GM23338 (cell line): ENCODE measurements at regions not wholly inside any gene's neighbourhood (a gene's known extent, or its start where the extent isn't known, plus 50 kb on each side); places are given as distances from the start of the nearest gene placed in this dataset.
A peak's percentile ranks its signal among the peaks of the same experiment; 100 is the strongest.

ENCODE experiments used
- ATAC-seq: fragments of 200-7000 bp; cut with Tn5 transposase; 3 replicates; pipeline ENCODE4 v1.9.1; 2020
- DNase-seq: peaks from one replicate; pipeline ENCODE4 v3.0.0-alpha.2; 2015; ENCODE audit warnings: low spot score
- H2AFZ ChIP-seq: fragments of 200-600 bp; sonication (generic); 2 replicates; pipeline ENCODE4 v1.8.0; 2016; ENCODE audit warnings: antibody characterized with exemption, mild to moderate bottlenecking, moderate library complexity
- H3F3A ChIP-seq: fragments of 200-600 bp; sonication (generic); replicated peaks from 2 replicates; pipeline ENCODE4 v1.8.0; 2017; ENCODE audit warnings: antibody characterized with exemption, mixed run types, low read depth
- H3K27ac ChIP-seq: fragments of 200-600 bp; sonication (generic); 2 replicates; pipeline ENCODE4 v1.6.1; 2016; ENCODE audit warnings: low read depth
- H3K27me3 ChIP-seq: fragments of 200-600 bp; sonication (generic); 2 replicates; pipeline ENCODE4 v1.8.0; 2016; ENCODE audit warnings: mild to moderate bottlenecking, mixed run types, moderate library complexity; ENCODE audit not compliant: insufficient read depth
- H3K36me3 ChIP-seq: fragments of 200-600 bp; sonication (generic); 2 replicates; pipeline ENCODE4 v1.8.0; 2016; ENCODE audit warnings: mild to moderate bottlenecking; ENCODE audit not compliant: insufficient read depth
- H3K4me1 ChIP-seq: fragments of 200-600 bp; sonication (generic); 2 replicates; pipeline ENCODE4 v1.8.0; 2016; ENCODE audit warnings: mild to moderate bottlenecking, moderate library complexity; ENCODE audit not compliant: insufficient read depth
- H3K4me2 ChIP-seq: fragments of 200-600 bp; sonication (generic); 2 replicates; pipeline ENCODE4 v1.7.1; 2017; ENCODE audit warnings: mixed run types
- H3K4me3 ChIP-seq: fragments of 200-600 bp; sonication (generic); 2 replicates; pipeline ENCODE4 v1.6.1; 2016; ENCODE audit warnings: mixed run types
- H3K79me2 ChIP-seq: fragments of 200-600 bp; sonication (generic); replicated peaks from 2 replicates; pipeline ENCODE4 v1.8.0; 2017; ENCODE audit warnings: mild to moderate bottlenecking; ENCODE audit not compliant: insufficient read depth
- H3K9me2 ChIP-seq: fragments of 200-600 bp; sonication (generic); 2 replicates; pipeline ENCODE4 v1.8.0; 2017; ENCODE audit not compliant: insufficient read depth
- H4K20me1 ChIP-seq: fragments of 200-600 bp; sonication (generic); replicated peaks from 2 replicates; pipeline ENCODE4 v1.8.0; 2017; ENCODE audit warnings: mild to moderate bottlenecking; ENCODE audit not compliant: insufficient read depth
- H3K27ac Mint-ChIP-seq: 2 replicates; pipeline ENCODE4 v1.8.0; 2020; ENCODE audit warnings: inconsistent platforms, mild to moderate bottlenecking, moderate library complexity, mixed read lengths
- H3K27me3 Mint-ChIP-seq: 3 replicates; pipeline ENCODE4 v1.8.0; 2022; ENCODE audit warnings: low read depth, mild to moderate bottlenecking, moderate library complexity, mixed read lengths, inconsistent platforms; ENCODE audit not compliant: insufficient read depth, poor library complexity
- H3K36me3 Mint-ChIP-seq: 3 replicates; pipeline ENCODE4 v1.8.0; 2021; ENCODE audit warnings: low read depth, mild to moderate bottlenecking, inconsistent platforms, moderate library complexity, mixed read lengths
- H3K4me1 Mint-ChIP-seq: 3 replicates; pipeline ENCODE4 v1.8.0; 2020; ENCODE audit warnings: mild to moderate bottlenecking, inconsistent platforms, mixed read lengths
- H3K4me3 Mint-ChIP-seq: 3 replicates; pipeline ENCODE4 v1.8.0; 2021; ENCODE audit warnings: moderate library complexity, mild to moderate bottlenecking, inconsistent platforms, mixed read lengths
- H3K9me3 Mint-ChIP-seq: 3 replicates; pipeline ENCODE4 v1.8.0; 2020; ENCODE audit warnings: moderate library complexity, mild to moderate bottlenecking, inconsistent platforms, mixed read lengths
- CREB1 ChIP-seq: fragments of 250-450 bp; sonication (Bioruptor Pico); IDR thresholded peaks from 2 replicates; pipeline ENCODE4 v1.5.0; 2020; ENCODE audit warnings: low read depth, mild to moderate bottlenecking, moderate library complexity
- EZH2 ChIP-seq: fragments of 200-600 bp; sonication (generic); IDR thresholded peaks from one replicate; pipeline ENCODE4 v1.8.0; 2017; ENCODE audit warnings: antibody characterized with exemption, mild to moderate bottlenecking, low read depth; ENCODE audit not compliant: unreplicated experiment
- EZH2phosphoT487 ChIP-seq: fragments of 200-600 bp; sonication (generic); IDR thresholded peaks from one replicate; pipeline ENCODE4 v1.8.1; 2018; ENCODE audit warnings: antibody characterized with exemption; ENCODE audit not compliant: unreplicated experiment
- JUNB ChIP-seq: IDR thresholded peaks from one replicate; pipeline ENCODE4 v1.6.1; 2016; ENCODE audit warnings: antibody characterized with exemption; ENCODE audit not compliant: unreplicated experiment
- NANOG ChIP-seq: IDR thresholded peaks from 2 replicates; pipeline ENCODE4 v1.6.1; 2016; ENCODE audit warnings: antibody characterized with exemption, borderline replicate concordance
- POLR2AphosphoS5 ChIP-seq: IDR thresholded peaks from 2 replicates; pipeline ENCODE4 v1.6.1; 2016; ENCODE audit warnings: antibody characterized with exemption, low read depth
- STAT1 ChIP-seq: IDR thresholded peaks from one replicate; pipeline ENCODE4 v1.6.1; 2016; ENCODE audit warnings: antibody characterized with exemption; ENCODE audit not compliant: unreplicated experiment
- ZNF114 ChIP-seq: fragments of 250-450 bp; sonication (Bioruptor Pico); IDR thresholded peaks from 2 replicates; pipeline ENCODE4 v1.5.0; 2020; ENCODE audit warnings: mild to moderate bottlenecking, moderate library complexity
- ZNF331 ChIP-seq: fragments of 250-450 bp; sonication (Bioruptor Pico); IDR thresholded peaks from 2 replicates; pipeline ENCODE4 v1.5.0; 2020; ENCODE audit warnings: low read depth, mild to moderate bottlenecking, moderate library complexity
- TF ChIP-seq, protein P1 (sequence below): fragments of 250-450 bp; sonication (Bioruptor Pico); IDR thresholded peaks from 2 replicates; pipeline ENCODE4 v1.5.0; 2020; ENCODE audit warnings: mild to moderate bottlenecking, moderate library complexity
- TF ChIP-seq, protein P2 (sequence below): IDR thresholded peaks from one replicate; pipeline ENCODE4 v1.6.1; 2018; ENCODE audit warnings: antibody characterized with exemption; ENCODE audit not compliant: unreplicated experiment
- TF ChIP-seq, protein P3 (sequence below), 2 experiments: fragments of 200-600 bp in 1 of 2; sonication (generic) in 1 of 2; conservative IDR thresholded peaks; 2 replicates each; pipeline versions ENCODE4 v1.5.1 to v1.6.1; 2016 to 2017; ENCODE audit warnings: antibody characterized with exemption in 2 of 2, low read depth in 2 of 2, mild to moderate bottlenecking in 2 of 2, moderate library complexity in 1 of 2

DNA sequence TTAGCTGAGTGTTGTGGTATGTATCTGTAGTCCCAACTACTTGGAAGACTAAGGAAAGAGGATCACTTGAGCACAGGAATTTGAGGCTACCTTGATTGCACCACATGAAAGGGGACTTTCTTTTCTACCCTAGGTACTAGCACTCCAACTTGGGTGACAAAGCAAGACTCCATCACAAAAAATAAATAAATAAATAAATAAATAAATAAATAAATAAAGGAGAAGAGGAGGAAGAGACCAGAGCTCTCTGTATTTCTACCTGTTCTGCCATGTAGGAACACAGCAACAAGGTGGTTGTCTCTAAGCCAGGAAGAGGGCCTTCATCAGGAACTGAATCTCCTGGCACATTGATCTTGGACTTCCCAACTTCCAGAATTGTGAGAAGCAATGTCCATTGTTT lies 118.6 kb downstream of the HMHB1 start (continued):
- TF ChIP-seq, protein P1, sequence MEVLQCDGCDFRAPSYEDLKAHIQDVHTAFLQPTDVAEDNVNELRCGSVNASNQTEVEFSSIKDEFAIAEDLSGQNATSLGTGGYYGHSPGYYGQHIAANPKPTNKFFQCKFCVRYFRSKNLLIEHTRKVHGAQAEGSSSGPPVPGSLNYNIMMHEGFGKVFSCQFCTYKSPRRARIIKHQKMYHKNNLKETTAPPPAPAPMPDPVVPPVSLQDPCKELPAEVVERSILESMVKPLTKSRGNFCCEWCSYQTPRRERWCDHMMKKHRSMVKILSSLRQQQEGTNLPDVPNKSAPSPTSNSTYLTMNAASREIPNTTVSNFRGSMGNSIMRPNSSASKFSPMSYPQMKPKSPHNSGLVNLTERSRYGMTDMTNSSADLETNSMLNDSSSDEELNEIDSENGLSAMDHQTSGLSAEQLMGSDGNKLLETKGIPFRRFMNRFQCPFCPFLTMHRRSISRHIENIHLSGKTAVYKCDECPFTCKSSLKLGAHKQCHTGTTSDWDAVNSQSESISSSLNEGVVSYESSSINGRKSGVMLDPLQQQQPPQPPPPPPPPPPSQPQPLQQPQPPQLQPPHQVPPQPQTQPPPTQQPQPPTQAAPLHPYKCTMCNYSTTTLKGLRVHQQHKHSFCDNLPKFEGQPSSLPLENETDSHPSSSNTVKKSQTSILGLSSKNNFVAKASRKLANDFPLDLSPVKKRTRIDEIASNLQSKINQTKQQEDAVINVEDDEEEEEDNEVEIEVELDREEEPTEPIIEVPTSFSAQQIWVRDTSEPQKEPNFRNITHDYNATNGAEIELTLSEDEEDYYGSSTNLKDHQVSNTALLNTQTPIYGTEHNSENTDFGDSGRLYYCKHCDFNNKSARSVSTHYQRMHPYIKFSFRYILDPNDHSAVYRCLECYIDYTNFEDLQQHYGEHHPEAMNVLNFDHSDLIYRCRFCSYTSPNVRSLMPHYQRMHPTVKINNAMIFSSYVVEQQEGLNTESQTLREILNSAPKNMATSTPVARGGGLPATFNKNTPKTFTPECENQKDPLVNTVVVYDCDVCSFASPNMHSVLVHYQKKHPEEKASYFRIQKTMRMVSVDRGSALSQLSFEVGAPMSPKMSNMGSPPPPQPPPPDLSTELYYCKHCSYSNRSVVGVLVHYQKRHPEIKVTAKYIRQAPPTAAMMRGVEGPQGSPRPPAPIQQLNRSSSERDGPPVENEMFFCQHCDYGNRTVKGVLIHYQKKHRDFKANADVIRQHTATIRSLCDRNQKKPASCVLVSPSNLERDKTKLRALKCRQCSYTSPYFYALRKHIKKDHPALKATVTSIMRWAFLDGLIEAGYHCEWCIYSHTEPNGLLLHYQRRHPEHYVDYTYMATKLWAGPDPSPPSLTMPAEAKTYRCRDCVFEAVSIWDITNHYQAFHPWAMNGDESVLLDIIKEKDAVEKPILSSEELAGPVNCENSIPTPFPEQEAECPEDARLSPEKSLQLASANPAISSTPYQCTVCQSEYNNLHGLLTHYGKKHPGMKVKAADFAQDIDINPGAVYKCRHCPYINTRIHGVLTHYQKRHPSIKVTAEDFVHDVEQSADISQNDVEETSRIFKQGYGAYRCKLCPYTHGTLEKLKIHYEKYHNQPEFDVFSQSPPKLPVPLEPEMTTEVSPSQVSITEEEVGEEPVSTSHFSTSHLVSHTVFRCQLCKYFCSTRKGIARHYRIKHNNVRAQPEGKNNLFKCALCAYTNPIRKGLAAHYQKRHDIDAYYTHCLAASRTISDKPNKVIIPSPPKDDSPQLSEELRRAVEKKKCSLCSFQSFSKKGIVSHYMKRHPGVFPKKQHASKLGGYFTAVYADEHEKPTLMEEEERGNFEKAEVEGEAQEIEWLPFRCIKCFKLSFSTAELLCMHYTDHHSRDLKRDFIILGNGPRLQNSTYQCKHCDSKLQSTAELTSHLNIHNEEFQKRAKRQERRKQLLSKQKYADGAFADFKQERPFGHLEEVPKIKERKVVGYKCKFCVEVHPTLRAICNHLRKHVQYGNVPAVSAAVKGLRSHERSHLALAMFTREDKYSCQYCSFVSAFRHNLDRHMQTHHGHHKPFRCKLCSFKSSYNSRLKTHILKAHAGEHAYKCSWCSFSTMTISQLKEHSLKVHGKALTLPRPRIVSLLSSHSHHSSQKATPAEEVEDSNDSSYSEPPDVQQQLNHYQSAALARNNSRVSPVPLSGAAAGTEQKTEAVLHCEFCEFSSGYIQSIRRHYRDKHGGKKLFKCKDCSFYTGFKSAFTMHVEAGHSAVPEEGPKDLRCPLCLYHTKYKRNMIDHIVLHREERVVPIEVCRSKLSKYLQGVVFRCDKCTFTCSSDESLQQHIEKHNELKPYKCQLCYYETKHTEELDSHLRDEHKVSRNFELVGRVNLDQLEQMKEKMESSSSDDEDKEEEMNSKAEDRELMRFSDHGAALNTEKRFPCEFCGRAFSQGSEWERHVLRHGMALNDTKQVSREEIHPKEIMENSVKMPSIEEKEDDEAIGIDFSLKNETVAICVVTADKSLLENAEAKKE (CRISPR knock-in tag) = no peak
- no peak for TF ChIP-seq ZNF331 (CRISPR knock-in tag)
- no peak for TF ChIP-seq NANOG
- TF ChIP-seq EZH2phosphoT487 = no peak
- TF ChIP-seq JUNB = no peak

DNA sequence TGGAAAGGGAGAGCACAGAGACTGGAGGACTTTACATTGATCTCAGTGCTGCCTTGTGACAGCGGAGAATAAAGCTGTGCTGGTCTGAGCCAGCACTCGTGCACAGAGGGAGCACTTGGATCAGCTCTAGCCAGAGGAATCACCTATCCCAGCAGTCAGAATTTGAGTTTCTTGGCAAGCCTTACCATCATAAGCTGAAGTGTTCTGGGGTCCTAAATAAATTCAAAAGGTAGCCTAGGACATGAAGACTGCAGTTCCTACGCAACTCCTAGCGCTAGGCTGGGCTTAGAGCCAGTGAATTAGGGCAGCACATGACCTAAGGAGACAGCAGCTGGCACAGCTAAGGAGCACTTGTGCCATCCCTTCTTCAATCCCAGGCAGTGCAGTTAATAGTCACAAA lies 119.5 kb downstream of the HMHB1 start:
- H3F3A ChIP-seq = no peaks in the 10 kb centered on the region
- no peak for ATAC-seq
- TF ChIP-seq NANOG (no peak), STAT1 (no peak), ZNF114 (CRISPR knock-in tag) (no peak), EZH2 (no peak), JUNB (no peak), ZNF331 (CRISPR knock-in tag) (no peak), POLR2AphosphoS5 (no peak), CREB1 (CRISPR knock-in tag) (no peak)
- TF ChIP-seq, protein P2, sequence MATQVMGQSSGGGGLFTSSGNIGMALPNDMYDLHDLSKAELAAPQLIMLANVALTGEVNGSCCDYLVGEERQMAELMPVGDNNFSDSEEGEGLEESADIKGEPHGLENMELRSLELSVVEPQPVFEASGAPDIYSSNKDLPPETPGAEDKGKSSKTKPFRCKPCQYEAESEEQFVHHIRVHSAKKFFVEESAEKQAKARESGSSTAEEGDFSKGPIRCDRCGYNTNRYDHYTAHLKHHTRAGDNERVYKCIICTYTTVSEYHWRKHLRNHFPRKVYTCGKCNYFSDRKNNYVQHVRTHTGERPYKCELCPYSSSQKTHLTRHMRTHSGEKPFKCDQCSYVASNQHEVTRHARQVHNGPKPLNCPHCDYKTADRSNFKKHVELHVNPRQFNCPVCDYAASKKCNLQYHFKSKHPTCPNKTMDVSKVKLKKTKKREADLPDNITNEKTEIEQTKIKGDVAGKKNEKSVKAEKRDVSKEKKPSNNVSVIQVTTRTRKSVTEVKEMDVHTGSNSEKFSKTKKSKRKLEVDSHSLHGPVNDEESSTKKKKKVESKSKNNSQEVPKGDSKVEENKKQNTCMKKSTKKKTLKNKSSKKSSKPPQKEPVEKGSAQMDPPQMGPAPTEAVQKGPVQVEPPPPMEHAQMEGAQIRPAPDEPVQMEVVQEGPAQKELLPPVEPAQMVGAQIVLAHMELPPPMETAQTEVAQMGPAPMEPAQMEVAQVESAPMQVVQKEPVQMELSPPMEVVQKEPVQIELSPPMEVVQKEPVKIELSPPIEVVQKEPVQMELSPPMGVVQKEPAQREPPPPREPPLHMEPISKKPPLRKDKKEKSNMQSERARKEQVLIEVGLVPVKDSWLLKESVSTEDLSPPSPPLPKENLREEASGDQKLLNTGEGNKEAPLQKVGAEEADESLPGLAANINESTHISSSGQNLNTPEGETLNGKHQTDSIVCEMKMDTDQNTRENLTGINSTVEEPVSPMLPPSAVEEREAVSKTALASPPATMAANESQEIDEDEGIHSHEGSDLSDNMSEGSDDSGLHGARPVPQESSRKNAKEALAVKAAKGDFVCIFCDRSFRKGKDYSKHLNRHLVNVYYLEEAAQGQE = no peak
- TF ChIP-seq, protein P3, sequence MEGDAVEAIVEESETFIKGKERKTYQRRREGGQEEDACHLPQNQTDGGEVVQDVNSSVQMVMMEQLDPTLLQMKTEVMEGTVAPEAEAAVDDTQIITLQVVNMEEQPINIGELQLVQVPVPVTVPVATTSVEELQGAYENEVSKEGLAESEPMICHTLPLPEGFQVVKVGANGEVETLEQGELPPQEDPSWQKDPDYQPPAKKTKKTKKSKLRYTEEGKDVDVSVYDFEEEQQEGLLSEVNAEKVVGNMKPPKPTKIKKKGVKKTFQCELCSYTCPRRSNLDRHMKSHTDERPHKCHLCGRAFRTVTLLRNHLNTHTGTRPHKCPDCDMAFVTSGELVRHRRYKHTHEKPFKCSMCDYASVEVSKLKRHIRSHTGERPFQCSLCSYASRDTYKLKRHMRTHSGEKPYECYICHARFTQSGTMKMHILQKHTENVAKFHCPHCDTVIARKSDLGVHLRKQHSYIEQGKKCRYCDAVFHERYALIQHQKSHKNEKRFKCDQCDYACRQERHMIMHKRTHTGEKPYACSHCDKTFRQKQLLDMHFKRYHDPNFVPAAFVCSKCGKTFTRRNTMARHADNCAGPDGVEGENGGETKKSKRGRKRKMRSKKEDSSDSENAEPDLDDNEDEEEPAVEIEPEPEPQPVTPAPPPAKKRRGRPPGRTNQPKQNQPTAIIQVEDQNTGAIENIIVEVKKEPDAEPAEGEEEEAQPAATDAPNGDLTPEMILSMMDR (conservative IDR thresholded peaks at IDR 0.05; ENCODE audit: low read depth in 2 of 2) = no peak

More for the DNA sequence above, 119.5 kb downstream of the HMHB1 start:
- H3K4me1 Mint-ChIP-seq = peaks cover 15% of the 10 kb centered on the region
- Histone ChIP-seq H3K27me3 (no peaks in the 10 kb centered on the region), H3K4me2 (no peak overlapping the region), H3K4me3 (no peak overlapping the region), H2AFZ (peak overlapping the region; percentile 43; the same call in 1 of the 2 replicates), H3K4me1 (peaks cover 16% of the 10 kb centered on the region), H3K27ac (no peak overlapping the region), H3K36me3 (no peaks in the 10 kb centered on the region), H3K79me2 (no peaks in the 10 kb centered on the region), H4K20me1 (no peaks in the 10 kb centered on the region), H3K9me2 (0 out of 2 replicates have a peak, but pooled peaks cover 3% of the 10 kb centered on the region)
- no peak overlapping the region for H3K4me3 Mint-ChIP-seq
- no peak overlapping the region for H3K27ac Mint-ChIP-seq
- H3K9me3 Mint-ChIP-seq = peaks cover 13% of the 10 kb centered on the region; the same call in 2 of the 3 replicates
- peaks cover 2% of the 10 kb centered on the region; the same call in 1 of the 3 replicates for H3K36me3 Mint-ChIP-seq
- DNase-seq = no peak
- peaks cover 4% of the 10 kb centered on the region for H3K27me3 Mint-ChIP-seq
